ENCODE measurements at regions not wholly inside any gene's neighbourhood (a gene's known extent, or its start where the extent isn't known, plus 50 kb on each side); places are given as distances from the start of the nearest gene placed in this dataset.

GRCh38 chr1:98078596-98078995 is 157.8 kb upstream of the DPYD start:
- peak in 1 of 2 donors; percentile 20 for DNase-seq (ENCODE audit: low read depth in 1 of 2, low spot score in 1 of 2)

GRCh38 chr1:98077691-98078090 is 156.9 kb upstream of the DPYD start:
- TF ChIP-seq, protein P1, sequence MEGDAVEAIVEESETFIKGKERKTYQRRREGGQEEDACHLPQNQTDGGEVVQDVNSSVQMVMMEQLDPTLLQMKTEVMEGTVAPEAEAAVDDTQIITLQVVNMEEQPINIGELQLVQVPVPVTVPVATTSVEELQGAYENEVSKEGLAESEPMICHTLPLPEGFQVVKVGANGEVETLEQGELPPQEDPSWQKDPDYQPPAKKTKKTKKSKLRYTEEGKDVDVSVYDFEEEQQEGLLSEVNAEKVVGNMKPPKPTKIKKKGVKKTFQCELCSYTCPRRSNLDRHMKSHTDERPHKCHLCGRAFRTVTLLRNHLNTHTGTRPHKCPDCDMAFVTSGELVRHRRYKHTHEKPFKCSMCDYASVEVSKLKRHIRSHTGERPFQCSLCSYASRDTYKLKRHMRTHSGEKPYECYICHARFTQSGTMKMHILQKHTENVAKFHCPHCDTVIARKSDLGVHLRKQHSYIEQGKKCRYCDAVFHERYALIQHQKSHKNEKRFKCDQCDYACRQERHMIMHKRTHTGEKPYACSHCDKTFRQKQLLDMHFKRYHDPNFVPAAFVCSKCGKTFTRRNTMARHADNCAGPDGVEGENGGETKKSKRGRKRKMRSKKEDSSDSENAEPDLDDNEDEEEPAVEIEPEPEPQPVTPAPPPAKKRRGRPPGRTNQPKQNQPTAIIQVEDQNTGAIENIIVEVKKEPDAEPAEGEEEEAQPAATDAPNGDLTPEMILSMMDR (IDR thresholded peaks at IDR 0.05; ENCODE audit: low read depth, low read length), result no peak
- Histone ChIP-seq H3K4me3 (no peak overlapping the region), H3K4me1 (ENCODE audit: low read depth) (no peaks in the 10 kb centered on the region), H3K9me3 (ENCODE audit: low read depth) (no peaks in the 10 kb centered on the region), H3K36me3 (no peaks in the 10 kb centered on the region), H3K27ac (no peak overlapping the region), H3K27me3 (no peaks in the 10 kb centered on the region)
- DNase-seq (ENCODE audit: low read depth in 1 of 2, low spot score in 1 of 2), result no peak

More at GRCh38 chr1:98078596-98078995, 157.8 kb upstream of the DPYD start:
- H3K9me3 ChIP-seq (ENCODE audit: low read depth), result no peaks in the 10 kb centered on the region
- no peaks in the 10 kb centered on the region for H3K36me3 ChIP-seq
- TF ChIP-seq, protein P1 (IDR thresholded peaks at IDR 0.05; ENCODE audit: low read depth, low read length), result no peak
- H3K27ac ChIP-seq, result no peak overlapping the region
- H3K4me1 ChIP-seq (ENCODE audit: low read depth), result no peaks in the 10 kb centered on the region
- no peak overlapping the region for H3K4me3 ChIP-seq
- no peaks in the 10 kb centered on the region for H3K27me3 ChIP-seq

- Histone ChIP-seq H3K27me3 (no peaks in the 10 kb centered on the region), H3K4me3 (no peak overlapping the region), H3K9me3 (ENCODE audit: low read depth) (no peaks in the 10 kb centered on the region), H3K4me1 (ENCODE audit: low read depth) (no peaks in the 10 kb centered on the region), H3K27ac (no peak overlapping the region), H3K36me3 (no peaks in the 10 kb centered on the region)
- DNase-seq (ENCODE audit: low read depth in 1 of 2, low spot score in 1 of 2), result no peak
- TF ChIP-seq, protein P1 (IDR thresholded peaks at IDR 0.05; ENCODE audit: low read depth, low read length), result no peak
Observed at GRCh38 chr1:98075626-98076025, 154.8 kb upstream of the DPYD start.

- H3K36me3 ChIP-seq, result no peaks in the 10 kb centered on the region
- no peaks in the 10 kb centered on the region for H3K27me3 ChIP-seq
- DNase-seq (ENCODE audit: low read depth in 1 of 2, low spot score in 1 of 2), result no peak
- no peak overlapping the region for H3K4me3 ChIP-seq
- H3K9me3 ChIP-seq (ENCODE audit: low read depth), result no peaks in the 10 kb centered on the region
- H3K27ac ChIP-seq, result no peak overlapping the region
- H3K4me1 ChIP-seq (ENCODE audit: low read depth), result no peaks in the 10 kb centered on the region
- TF ChIP-seq, protein P1 (IDR thresholded peaks at IDR 0.05; ENCODE audit: low read depth, low read length), result no peak
Observed at GRCh38 chr1:98073823-98074222, 153.0 kb upstream of the DPYD start.

GRCh38 chr1:98073106-98073505 is 152.3 kb upstream of the DPYD start:
- H3K27ac ChIP-seq, result no peak overlapping the region
- no peaks in the 10 kb centered on the region for H3K9me3 ChIP-seq (ENCODE audit: low read depth)
- no peaks in the 10 kb centered on the region for H3K36me3 ChIP-seq
- TF ChIP-seq, protein P1 (IDR thresholded peaks at IDR 0.05; ENCODE audit: low read depth, low read length), result no peak
- H3K4me3 ChIP-seq, result no peak overlapping the region
- no peaks in the 10 kb centered on the region for H3K4me1 ChIP-seq (ENCODE audit: low read depth)
- no peak for DNase-seq (ENCODE audit: low read depth in 1 of 2, low spot score in 1 of 2)
- H3K27me3 ChIP-seq, result no peaks in the 10 kb centered on the region

GRCh38 chr1:98072047-98072446 is 151.2 kb upstream of the DPYD start:
- Histone ChIP-seq H3K4me1 (ENCODE audit: low read depth) (no peaks in the 10 kb centered on the region), H3K27me3 (no peaks in the 10 kb centered on the region), H3K27ac (no peak overlapping the region), H3K36me3 (no peaks in the 10 kb centered on the region), H3K9me3 (ENCODE audit: low read depth) (no peaks in the 10 kb centered on the region), H3K4me3 (no peak overlapping the region)
- TF ChIP-seq, protein P1 (IDR thresholded peaks at IDR 0.05; ENCODE audit: low read depth, low read length), result no peak
- DNase-seq (ENCODE audit: low read depth in 1 of 2, low spot score in 1 of 2), result no peak

Data from cardiac muscle cell (in vitro differentiated cells and primary cell).